Kasumi-1 (cell line): ENCODE measurements at regions not wholly inside any gene's neighbourhood (a gene's known extent, or its start where the extent isn't known, plus 50 kb on each side); places are given as distances from the start of the nearest gene placed in this dataset.
A peak's percentile ranks its signal among the peaks of the same experiment; 100 is the strongest.

ENCODE experiments used
- DNase-seq, 2 experiments: peaks; one replicate each; lab custom pipeline; 2025; lab: John Stamatoyannopoulos, UW

DNA sequence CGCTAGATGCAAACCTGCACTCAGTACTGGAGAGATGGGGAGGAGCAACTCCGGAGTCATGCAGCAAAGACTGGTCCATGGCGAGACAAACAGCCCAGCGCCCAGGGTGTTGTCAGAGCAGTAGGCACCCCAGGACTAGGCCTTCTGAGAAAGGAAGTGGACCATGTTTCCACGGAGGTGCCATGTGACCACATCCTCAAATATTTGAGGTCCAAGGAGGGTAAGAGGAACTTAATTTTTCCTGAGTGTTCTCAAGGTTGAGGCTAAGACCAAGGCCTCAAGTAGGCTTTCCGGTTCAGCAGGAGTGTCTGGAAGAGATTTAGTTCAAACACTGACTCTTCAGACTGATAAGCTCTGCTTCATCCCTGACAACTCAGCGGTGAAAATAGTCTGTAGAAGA, 186.2 kb downstream of the RHOU start:
- peak; percentile 58 to 67 for DNase-seq

- no peak for DNase-seq
Measured at GRCh38 chr1:228922722-228923376, 187.6 kb downstream of the RHOU start.

DNA sequence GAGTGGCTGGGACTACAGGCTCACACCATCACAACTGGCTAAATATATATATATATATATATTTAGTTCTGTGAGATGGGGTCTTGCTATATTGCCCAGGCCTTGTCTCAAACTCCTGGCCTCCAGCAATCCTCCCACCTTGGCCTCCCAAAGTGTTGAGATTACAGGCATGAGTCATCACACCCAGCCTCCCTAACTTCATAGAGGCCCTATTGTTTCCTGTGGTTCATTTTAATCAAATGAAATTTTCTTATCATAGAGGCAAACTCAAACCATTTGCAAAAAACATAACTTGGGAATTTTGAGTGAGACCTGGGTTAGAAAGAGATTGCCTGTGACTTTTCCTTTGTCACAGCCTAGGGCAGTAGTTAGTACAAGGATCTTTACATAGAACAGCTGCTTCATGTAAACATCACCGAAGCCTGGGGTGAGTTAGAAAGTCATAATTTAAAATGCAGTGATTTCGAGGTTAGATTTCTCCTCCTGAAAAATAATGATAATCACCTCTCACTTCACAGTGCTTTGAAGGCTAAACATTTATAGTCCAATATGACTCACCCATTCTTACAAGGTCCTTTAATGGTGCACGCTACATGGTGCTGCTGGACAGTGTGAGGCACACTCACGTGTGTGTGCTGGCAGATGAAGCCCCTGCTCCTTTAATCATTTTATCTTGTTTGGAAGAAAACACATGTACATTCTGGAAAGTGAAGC, 188.9 kb downstream of the RHOU start:
- no peak for DNase-seq

DNA sequence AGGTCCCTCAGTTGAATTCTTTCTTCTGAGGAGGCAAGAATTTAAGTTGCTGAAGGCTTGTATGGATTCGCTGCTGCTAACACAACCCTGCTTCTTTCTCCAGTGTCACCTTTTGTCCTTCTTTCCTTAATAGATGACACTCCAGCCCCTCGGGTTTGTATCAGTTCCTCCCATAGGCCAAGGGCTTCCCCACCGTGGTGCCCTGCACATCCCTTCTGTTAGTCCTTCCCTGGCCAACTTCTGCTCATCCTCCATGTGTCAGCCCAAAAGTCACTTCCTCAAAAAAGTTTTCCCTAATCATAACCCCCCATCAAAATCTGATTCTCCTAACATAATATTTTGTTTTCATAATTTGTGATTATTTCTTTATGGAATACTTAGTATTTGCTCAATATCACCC, 190.4 kb downstream of the RHOU start:
- DNase-seq, result no peak

- no peak for DNase-seq
Measured at GRCh38 chr1:228927421-228927820, 192.1 kb downstream of the RHOU start.

- no peak for DNase-seq
Measured at GRCh38 chr1:228927946-228928898, 192.9 kb downstream of the RHOU start.

GRCh38 chr1:228929476-228930027, 194.3 kb downstream of the RHOU start:
- no peak for DNase-seq

- DNase-seq, result no peak
Measured at GRCh38 chr1:228930479-228930957, 195.2 kb downstream of the RHOU start.

- no peak for DNase-seq
Measured at GRCh38 chr1:228933753-228934152, 198.5 kb downstream of the RHOU start.

- no peak for DNase-seq
Measured at GRCh38 chr1:228935198-228935663, 200.0 kb downstream of the RHOU start.

DNA sequence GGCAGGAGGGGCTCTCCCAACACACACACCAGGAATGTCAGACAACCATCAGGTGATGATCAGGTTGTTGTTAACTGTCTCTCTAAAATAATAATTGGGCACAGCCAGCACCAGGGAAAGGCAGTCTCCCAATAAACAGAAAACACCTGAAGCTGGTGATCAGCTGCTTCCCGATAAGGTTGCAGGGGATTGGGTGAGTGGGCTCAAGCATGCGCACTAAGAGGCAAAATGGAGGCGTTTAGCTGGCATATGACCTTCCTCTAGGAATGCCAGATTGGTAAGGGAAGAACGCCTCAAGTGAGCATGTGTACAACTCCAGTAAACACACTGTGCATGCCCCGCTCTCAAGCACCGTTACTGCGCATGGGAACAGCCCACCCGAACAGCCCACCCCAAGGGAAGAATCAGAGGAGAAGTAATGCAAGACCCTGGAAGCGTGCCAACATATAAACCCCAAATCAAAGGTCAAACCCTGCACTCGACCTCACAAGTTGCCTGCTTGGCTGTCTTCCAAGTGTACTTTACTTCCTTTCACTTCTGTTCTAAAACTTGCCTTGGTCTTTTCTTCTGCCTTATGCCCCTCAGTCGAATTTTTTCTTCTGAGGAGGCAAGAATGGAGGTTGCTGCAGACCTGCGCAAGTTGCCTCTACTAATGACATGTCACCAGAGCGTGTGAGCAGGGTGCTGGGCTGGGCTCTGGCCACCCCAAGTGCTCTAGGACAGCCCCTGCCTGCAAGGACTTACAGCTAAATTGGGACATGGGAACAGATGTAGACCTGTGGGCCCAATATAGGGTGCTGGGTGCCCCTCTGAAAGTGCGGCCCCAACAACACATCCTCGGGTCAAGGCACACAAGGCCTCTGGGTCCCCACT, 200.8 kb downstream of the RHOU start:
- DNase-seq, result peak; percentile 7 to 10

GRCh38 chr1:228936881-228937280, 201.6 kb downstream of the RHOU start:
- DNase-seq, result no peak

GRCh38 chr1:228937351-228937750, 202.1 kb downstream of the RHOU start:
- no peak for DNase-seq

GRCh38 chr1:228937851-228938536, 202.7 kb downstream of the RHOU start:
- no peak for DNase-seq

GRCh38 chr1:228938537-228938901, 203.2 kb downstream of the RHOU start:
- peak; percentile 59 to 76 for DNase-seq

GRCh38 chr1:228939001-228939691, 203.9 kb downstream of the RHOU start:
- DNase-seq, result no peak

GRCh38 chr1:228939881-228940392, 204.7 kb downstream of the RHOU start:
- no peak for DNase-seq

DNA sequence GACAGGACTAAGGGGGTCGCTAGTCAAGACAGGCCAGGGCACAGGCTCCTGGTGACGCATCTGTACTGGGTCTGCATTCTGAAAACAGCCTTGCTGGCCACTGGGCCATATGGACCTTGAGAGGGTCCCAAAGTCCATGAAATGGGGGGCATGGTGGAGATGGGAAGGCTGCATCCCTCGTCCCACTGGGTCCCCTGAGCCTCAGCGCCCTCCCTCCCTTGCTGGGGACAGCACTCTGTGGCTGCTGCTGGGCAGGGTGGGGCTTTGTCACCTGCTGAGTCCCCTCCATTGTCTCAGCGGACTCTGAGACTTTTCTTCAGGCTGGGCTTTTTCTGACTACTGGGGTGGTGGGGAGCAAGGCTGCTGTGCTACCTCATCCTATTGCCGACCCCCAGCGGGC, 205.2 kb downstream of the RHOU start:
- DNase-seq, result no peak

GRCh38 chr1:228940926-228941325, 205.6 kb downstream of the RHOU start:
- DNase-seq, result peak; percentile 20 to 38

- DNase-seq, result peak; percentile 67 to 75
Measured at GRCh38 chr1:228941666-228942065, 206.4 kb downstream of the RHOU start.
